ENCODE measurements at regions not wholly inside any gene's neighbourhood (a gene's known extent, or its start where the extent isn't known, plus 50 kb on each side); places are given as distances from the start of the nearest gene placed in this dataset.
"Not testable (repeated sequence)": the region's sequence is repeated elsewhere in the genome, so short reads cannot be mapped to it uniquely, and the experiment has no call there.

DNA sequence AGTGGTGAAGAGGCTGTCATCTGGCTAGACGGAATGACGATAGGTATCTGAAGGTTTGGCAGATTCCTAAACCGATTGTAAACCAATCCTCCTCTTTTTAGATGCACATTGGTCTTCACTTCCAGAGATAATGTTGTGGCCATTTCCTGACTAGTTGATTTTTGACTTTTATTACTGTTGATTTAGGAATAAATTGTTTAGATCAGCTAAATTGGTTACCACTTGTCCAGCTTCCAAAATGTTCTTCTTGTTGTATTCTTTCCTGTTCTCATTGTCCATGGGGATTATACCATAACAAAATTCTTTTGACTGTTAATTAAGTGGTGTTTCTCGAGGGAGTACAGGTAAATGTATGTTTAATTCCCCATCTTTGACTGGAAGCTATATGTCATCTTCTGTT is 119.7 kb downstream of the MACROH2A1 start:
- DNase-seq: no peak

DNA sequence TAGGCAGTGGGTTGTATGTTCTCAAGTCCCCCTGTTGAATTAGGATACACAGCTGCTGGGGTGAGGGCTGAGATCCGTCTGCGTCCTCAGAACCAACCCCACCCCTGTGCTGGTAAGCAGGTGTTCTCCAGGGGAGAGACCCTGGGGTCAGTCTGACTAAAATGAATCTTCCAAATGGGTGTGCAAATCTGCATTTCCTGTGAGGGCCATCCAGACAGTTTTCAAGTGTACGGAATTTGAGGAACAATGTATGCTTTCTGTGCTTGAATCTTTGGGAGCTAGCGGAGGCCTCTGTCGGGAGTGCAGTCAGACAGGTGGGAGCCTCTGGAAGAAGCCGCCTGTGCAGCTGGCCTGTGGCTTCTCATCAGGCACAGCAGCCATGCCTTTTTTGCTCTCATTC is 122.9 kb downstream of the MACROH2A1 start:
- no peak for DNase-seq

DNA sequence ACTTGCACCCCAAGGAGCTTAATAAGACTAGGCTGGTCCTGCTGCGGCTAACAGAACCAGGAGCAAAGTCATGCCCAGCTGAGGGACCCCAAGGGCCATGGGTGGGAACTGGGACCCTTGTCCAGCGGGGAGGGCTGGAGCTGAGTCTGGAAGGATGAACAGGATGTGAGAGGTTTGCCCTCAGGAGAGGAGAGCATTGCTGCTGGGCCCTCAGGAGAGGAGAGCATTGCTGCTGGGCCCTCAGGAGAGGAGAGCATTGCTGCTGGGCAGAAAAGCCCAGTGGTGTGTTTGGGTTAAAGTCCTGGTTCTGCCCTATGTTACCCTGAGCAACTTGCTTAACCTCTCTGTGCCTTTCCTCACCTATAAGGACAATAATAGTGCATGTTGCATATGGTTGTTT is 125.8 kb downstream of the MACROH2A1 start:
- DNase-seq: no peak

GRCh38 chr5:135272311-135272805 is 126.7 kb downstream of the MACROH2A1 start:
- no peak for DNase-seq

- DNase-seq: peak; percentile 61
Measured at GRCh38 chr5:135271533-135272310, 127.3 kb downstream of the MACROH2A1 start.

DNA sequence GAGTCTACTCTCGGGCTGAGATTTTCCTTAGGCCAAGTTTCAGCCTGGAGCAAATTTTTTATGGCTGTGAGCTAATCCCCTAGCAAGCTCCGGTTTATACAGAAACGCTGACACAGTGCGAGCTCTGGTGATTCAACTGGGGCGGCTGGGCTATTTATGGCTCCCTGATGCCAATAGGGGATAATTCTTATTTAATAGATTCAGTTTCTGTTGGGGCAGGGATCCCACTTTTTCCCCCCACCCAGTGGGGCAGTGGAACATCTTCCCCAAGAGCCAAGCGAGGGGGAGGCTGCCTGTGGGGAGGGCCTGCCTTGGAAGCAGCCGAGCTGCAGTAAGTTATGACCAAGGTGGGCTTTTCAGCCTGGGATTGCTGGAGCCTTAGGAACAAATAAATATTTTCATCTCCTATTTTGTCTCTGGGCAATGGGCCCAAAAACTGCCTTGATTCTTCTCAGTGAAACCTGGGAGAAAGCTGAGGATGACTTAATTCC is 129.1 kb downstream of the MACROH2A1 start:
- peak; percentile 87 for DNase-seq

DNA sequence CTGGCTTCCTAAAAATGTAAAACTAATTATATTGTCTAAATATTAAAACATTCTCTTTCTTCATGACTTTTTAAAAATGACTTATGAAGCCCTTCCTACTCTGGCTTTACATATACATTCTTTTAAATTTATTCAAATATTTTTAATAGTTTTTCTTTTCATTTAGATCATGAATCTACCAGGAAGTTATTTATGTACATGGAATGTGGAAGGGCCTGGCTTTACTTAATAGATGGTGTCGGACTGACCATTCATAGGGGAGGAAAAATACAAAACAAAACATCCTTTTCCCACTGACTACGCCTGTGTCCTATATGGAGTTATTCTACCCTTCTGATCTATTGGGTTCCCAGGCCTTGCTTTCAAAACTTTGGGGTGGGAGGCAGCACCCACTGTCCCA is 129.8 kb downstream of the MACROH2A1 start:
- DNase-seq: peak; percentile 77

DNA sequence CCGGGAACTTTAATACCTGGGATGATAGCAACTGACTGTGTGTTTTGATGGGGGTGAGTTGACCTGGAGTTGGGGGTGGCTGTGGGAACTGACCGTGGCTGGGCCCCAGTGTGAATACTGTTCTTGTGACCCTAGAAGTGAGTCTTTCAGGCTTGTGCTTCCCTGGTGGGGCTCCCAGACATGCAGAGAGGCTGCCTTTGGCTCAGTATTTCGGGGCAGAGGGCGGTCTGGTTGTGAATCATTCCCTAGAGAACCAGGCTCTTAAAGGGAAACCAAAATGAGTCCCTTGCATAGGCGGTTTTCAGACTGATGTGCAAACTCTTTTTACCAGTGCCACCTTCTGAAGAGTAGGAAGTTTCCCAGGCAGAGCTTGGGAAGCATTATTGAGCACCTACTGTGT is 132.1 kb downstream of the MACROH2A1 start:
- DNase-seq: peak; percentile 39

- DNase-seq: no peak
Measured at GRCh38 chr5:135266303-135266635, 132.8 kb downstream of the MACROH2A1 start.

DNA sequence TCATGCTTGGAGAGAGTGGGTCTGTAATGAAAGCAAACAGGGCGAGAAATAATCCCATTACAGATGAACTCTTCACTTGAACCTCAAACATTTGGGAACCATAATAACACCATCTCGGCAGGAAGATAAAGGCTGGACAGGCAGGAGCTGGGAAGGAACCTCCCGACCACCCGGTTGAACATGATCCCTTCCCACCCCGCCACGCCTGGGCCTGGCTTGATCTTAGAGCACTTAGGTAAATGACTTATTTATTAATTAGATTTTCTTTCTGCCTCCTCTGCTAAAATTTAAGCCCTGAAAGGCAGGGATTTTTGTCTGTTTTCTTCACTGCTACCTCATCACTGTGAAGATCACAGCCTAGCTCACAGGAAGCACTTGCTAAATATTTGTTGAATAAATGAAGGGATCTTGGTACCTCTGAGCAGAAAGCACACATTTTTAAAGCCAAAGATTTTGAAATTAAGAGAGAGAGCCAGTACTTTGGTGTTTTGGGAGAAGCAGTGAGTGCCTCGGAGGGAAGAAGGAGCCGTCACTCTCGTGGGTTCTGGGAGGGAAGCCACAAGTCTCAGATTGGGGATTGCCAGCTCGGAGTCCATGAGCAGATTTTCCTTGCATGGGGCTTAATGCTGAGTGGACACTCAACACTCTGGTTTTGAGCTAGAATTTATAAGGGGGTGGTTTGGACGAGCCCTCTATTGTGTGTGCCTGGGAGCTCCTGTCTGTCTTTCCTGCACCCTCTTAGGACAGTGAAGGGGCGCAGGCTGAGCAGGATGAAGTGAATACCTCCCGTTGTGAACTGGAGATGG is 133.3 kb downstream of the MACROH2A1 start:
- DNase-seq: no peak

- no peak for DNase-seq
Measured at GRCh38 chr5:135264451-135265440, 134.3 kb downstream of the MACROH2A1 start.

DNA sequence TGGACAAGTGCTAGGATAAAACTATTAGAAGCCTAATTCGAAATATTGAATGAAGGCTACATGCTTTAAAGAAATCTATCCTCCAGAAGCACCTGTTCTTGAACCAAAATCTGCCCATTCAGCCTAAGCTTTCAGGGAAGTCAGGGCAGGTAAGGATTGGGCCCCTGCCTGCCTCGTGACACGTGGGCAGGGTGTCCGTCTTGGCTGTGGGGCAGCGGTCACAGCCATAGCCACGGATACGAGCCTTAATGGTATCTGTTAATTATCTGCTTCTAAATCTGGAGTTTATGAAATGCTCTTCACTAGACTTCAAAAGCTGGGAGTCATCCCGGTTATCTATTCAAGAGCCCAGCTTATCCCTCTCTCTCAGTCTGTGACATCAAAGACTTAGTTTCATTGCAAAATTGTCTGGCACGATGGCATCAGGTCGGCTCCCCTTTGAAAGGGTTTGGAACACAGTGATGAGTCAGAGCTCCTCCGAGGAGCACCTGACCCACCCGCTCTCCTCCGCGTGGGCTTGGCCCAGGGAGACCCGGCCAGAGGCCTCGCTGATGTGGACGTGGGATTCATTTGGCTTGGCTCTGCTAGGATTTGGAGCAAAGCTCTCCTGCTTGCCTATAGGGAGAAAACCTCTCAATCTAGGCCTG is 135.9 kb downstream of the MACROH2A1 start:
- no peak for DNase-seq

GRCh38 chr5:135262364-135262763 is 136.7 kb downstream of the MACROH2A1 start:
- DNase-seq: peak; percentile 42

DNA sequence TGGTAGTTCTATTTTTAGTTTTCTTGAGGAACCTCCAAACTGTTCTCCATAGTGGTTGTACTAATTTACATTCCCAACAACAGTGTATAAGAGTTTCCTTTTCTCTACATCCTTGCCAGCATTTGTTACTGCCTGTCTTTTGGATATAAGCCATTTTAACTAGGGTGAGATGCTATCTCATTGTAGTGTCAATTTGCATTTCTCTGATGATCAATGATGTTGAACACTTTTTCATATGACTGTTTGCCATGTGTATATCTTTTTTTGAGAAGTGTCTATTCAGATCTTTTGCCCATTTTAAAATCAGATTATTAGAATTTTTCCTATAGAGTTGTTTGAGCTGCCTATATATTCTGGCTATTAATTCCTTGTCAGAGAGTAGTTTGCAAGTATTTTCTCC is 138.9 kb downstream of the MACROH2A1 start:
- not testable (repeated sequence) for DNase-seq

- no peak for DNase-seq
Measured at GRCh38 chr5:135255461-135256178, 143.4 kb downstream of the MACROH2A1 start.

GRCh38 chr5:135254183-135254582 is 144.8 kb downstream of the MACROH2A1 start:
- DNase-seq: no peak

DNA sequence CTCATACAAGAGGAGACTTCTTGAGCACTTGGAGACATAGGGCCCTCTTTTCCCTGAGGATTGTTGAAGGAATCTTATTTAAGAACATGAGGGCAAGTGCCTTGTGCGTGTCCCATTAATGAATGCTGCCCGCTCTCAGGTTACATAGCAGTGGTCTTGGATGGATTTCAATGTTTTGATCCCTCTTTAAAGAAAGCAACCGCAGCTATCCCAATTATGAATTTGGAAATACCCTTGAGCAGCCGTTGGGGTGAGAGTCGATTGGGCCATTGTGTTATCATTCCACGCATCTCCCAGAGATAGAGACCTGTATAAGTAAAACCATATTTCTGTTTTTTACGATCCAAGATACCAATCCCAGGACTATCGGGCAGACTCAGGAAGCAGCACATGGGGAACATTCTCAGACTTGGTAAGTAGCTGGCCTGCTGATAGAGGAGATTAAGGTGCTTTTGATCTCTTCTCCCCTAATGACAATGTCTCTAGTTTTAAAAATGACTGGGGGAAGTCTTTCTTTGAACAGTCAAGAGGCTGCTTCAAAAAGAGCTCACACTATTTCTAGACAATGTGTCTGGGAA is 145.3 kb downstream of the MACROH2A1 start:
- DNase-seq: peak; percentile 56

DNA sequence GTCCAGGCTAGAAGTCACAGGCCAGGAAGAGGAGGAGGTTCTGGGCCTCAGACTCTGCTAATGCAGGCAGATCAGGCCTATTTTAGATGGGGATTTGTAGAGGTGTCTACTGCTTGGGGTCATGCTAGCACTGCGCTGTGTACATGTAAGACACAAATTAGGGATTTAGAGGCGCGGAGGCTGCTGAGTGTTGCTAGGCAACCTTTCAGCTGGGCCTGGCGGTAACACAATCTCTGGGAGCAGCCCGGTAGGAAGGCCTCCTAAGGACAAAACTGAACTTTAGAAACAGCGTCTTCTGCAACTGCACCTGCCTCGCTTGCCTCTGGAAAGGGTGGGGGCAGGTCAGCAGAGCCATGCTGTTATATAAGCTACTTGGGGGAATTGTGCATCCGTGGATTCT is 147.9 kb downstream of the MACROH2A1 start:
- no peak for DNase-seq

GRCh38 chr5:135250671-135251070 is 148.4 kb downstream of the MACROH2A1 start:
- no peak for DNase-seq

DNA sequence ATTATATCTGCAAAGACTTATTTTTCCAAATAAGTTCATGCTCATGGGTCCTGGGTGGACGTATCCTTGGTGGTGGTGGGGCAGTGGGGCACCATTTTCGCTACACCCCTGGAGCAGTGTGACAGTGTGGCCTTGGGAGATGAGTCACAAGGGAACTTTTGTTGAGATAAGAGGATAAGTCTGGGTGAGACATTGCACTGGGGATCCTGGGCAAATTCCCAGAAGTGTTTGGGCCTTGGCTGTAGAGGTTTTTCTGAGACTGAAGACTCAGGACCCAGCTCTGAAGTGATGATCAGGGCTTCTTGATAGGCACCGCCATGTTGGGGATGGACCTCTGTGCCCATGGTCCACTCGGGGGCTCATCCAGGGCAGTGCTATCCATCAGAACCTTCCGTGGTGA is 149.4 kb downstream of the MACROH2A1 start:
- DNase-seq: no peak

DNA sequence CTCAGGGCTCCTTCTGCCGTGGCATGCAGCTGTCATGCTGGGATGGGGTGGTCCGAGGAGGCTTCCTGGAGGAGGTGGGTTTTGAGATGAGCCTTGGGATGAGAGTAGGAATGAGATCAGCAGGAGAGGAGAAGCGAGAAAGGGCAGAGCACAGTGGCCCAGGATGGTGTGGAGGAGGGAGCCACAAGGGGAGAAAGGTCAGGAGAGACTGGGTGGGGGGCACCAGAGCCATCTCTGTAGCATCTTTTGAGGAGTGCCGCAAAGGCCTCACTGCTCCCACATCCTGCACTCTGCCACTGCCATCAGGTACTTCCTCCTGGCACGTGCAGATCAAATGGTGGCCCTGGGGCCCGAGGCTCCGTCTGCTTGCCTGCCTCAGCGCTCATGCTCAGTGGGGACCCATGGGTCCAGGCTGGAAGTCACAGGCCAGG is 150.2 kb downstream of the MACROH2A1 start:
- no peak for DNase-seq
